SK-N-SH (cell line): ENCODE measurements at regions not wholly inside any gene's neighbourhood (a gene's known extent, or its start where the extent isn't known, plus 50 kb on each side); places are given as distances from the start of the nearest gene placed in this dataset.

Source experiments
- CTCF ChIA-PET: fragments of 300-600, 350-600 bp; formaldehyde crosslinking; extraction: SDS; loops from one replicate; lab custom pipeline; 2021; lab: Yijun Ruan, JAX
- POLR2A ChIA-PET: fragments of 350-600 bp; sonication (Branson Sonifier 250); formaldehyde crosslinking; extraction: SDS; loops from one replicate; lab custom pipeline; 2020; ENCODE audit warnings: antibody characterized with exemption, inconsistent platforms; lab: Yijun Ruan, JAX
- DNase-seq: peaks from one replicate; pipeline ENCODE4 v3.0.0; 2012
- H2AFZ ChIP-seq: fragments of 200-600 bp; sonication (generic); 2 replicates; pipeline ENCODE4 v1.8.1; 2016; ENCODE audit warnings: antibody characterized with exemption, mild to moderate bottlenecking, low read depth
- H3F3A ChIP-seq: fragments of 200-600 bp; sonication (generic); replicated peaks from 2 replicates; pipeline ENCODE3; 2016; ENCODE audit warnings: antibody characterized with exemption, mild to moderate bottlenecking; ENCODE audit not compliant: insufficient read depth
- H3K27ac ChIP-seq, 2 experiments: fragments of 200-500 bp in 1 of 2; fragments of 200-600 bp in 1 of 2; sonication (Bioruptor generic) in 1 of 2; sonication (generic), shearing (Covaris generic) in 1 of 2; 2 replicates each; pipeline versions ENCODE4 v1.5.1 to v1.6.1; 2014 to 2016; ENCODE audit warnings: low read depth in 2 of 2, inconsistent platforms in 1 of 2, low read length in 1 of 2, mild to moderate bottlenecking in 1 of 2, mixed read lengths in 1 of 2
- H3K27me3 ChIP-seq: fragments of 200-600 bp; sonication (generic), shearing (Covaris generic); 2 replicates; pipeline ENCODE4 v1.6.1; 2016; ENCODE audit warnings: mixed run types; ENCODE audit not compliant: insufficient read depth
- H3K36me3 ChIP-seq, 2 experiments: fragments of 200-500 bp in 1 of 2; fragments of 200-600 bp in 1 of 2; sonication (Bioruptor generic) in 1 of 2; sonication (generic) in 1 of 2; replicated peaks in 1 of 2; 2 replicates each; pipeline versions ENCODE3 to v1.5.1; 2014 to 2016; ENCODE audit warnings: low read length in 1 of 2, mild to moderate bottlenecking in 1 of 2; ENCODE audit not compliant: insufficient read depth in 2 of 2, control insufficient read depth in 1 of 2
- H3K4me1 ChIP-seq, 2 experiments: fragments of 200-500 bp in 1 of 2; fragments of 200-600 bp in 1 of 2; sonication (Bioruptor generic) in 1 of 2; sonication (generic), shearing (Covaris generic) in 1 of 2; 2 replicates each; pipeline versions ENCODE4 v1.5.1 to v1.6.1; 2014 to 2016; ENCODE audit warnings: low read depth in 1 of 2, low read length in 1 of 2, mixed run types in 1 of 2; ENCODE audit not compliant: insufficient read depth in 2 of 2, control insufficient read depth in 1 of 2
- H3K4me2 ChIP-seq: fragments of 200-600 bp; sonication (generic), shearing (Covaris generic); 2 replicates; pipeline ENCODE4 v1.6.1; 2017; ENCODE audit warnings: mixed run types
- H3K4me3 ChIP-seq, 2 experiments: fragments of 200-500 bp in 1 of 2; fragments of 200-600 bp in 1 of 2; sonication (Bioruptor generic) in 1 of 2; sonication (generic), shearing (Covaris generic) in 1 of 2; 2 replicates each; pipeline versions ENCODE4 v1.5.1 to v1.8.1; 2014 to 2016; ENCODE audit warnings: low read depth in 2 of 2, inconsistent platforms in 1 of 2, low read length in 1 of 2, mild to moderate bottlenecking in 1 of 2, mixed read lengths in 1 of 2, moderate library complexity in 1 of 2
- H3K79me2 ChIP-seq: fragments of 200-600 bp; sonication (generic); 2 replicates; pipeline ENCODE4 v1.8.1; 2017; ENCODE audit warnings: mild to moderate bottlenecking; ENCODE audit not compliant: insufficient read depth
- H3K9ac ChIP-seq: fragments of 200-600 bp; sonication (generic); 2 replicates; pipeline ENCODE4 v1.6.1; 2017; ENCODE audit warnings: mixed run types
- H3K9me2 ChIP-seq: fragments of 200-600 bp; sonication (generic); 2 replicates; pipeline ENCODE4 v1.6.1; 2017; ENCODE audit warnings: mixed run types
- H3K9me3 ChIP-seq: fragments of 200-600 bp; sonication (generic); 2 replicates; pipeline ENCODE4 v1.6.1; 2017; ENCODE audit warnings: mixed run types, mild to moderate bottlenecking, moderate library complexity
- H4K20me1 ChIP-seq: fragments of 200-600 bp; sonication (generic); 2 replicates; pipeline ENCODE4 v1.6.1; 2017; ENCODE audit warnings: mild to moderate bottlenecking, mixed run types; ENCODE audit not compliant: insufficient read depth
- CHD2 ChIP-seq: fragments of 150-350 bp; IDR thresholded peaks from 2 replicates; pipeline ENCODE4 v1.6.1; 2018; ENCODE audit warnings: low read length; ENCODE audit not compliant: partially characterized antibody
- EP300 ChIP-seq, 2 experiments: IDR thresholded peaks; 2 replicates each; pipeline versions ENCODE4 v1.4.0 to v1.6.1; 2012; ENCODE audit warnings: borderline replicate concordance in 1 of 2, low read depth in 1 of 2, low read length in 1 of 2
- EZH2phosphoT487 ChIP-seq: fragments of 200-600 bp; sonication (generic); IDR thresholded peaks from 2 replicates; pipeline ENCODE4 v1.6.1; 2017; ENCODE audit warnings: low read depth, mixed run types, mild to moderate bottlenecking, antibody characterized with exemption, moderate library complexity, borderline replicate concordance
- MEF2A ChIP-seq: IDR thresholded peaks from 2 replicates; pipeline ENCODE4 v1.4.0; 2012; ENCODE audit warnings: low read depth, borderline replicate concordance
- NRF1 ChIP-seq: IDR thresholded peaks from 2 replicates; pipeline ENCODE4 v1.6.1; 2012; ENCODE audit warnings: low read depth, mild to moderate bottlenecking, low read length
- POLR2AphosphoS5 ChIP-seq: IDR thresholded peaks from 2 replicates; pipeline ENCODE4 v1.6.1; 2012; ENCODE audit warnings: low read depth, low read length
- RAD21 ChIP-seq: IDR thresholded peaks from 2 replicates; pipeline ENCODE4 v1.6.1; 2012; ENCODE audit warnings: mild to moderate bottlenecking, low read length
- RCOR1 ChIP-seq: fragments of 150-350 bp; IDR thresholded peaks from 2 replicates; pipeline ENCODE4 v1.6.1; 2017; ENCODE audit warnings: antibody characterized with exemption, low read length
- RFX5 ChIP-seq: IDR thresholded peaks from 2 replicates; pipeline ENCODE4 v1.6.1; 2012; ENCODE audit warnings: mild to moderate bottlenecking, improper control_type of control experiment, low read length
- RXRA ChIP-seq: IDR thresholded peaks from 2 replicates; pipeline ENCODE4 v1.4.0; 2012; ENCODE audit warnings: low read depth, mild to moderate bottlenecking, borderline replicate concordance
- SIN3A ChIP-seq: IDR thresholded peaks from 2 replicates; pipeline ENCODE4 v1.6.1; 2012; ENCODE audit warnings: low read depth, mild to moderate bottlenecking, low read length, moderate library complexity, borderline replicate concordance
- TAF1 ChIP-seq: IDR thresholded peaks from 2 replicates; pipeline ENCODE4 v1.6.1; 2012; ENCODE audit warnings: low read depth, mild to moderate bottlenecking, low read length, moderate library complexity, borderline replicate concordance
- TEAD4 ChIP-seq: IDR thresholded peaks from 2 replicates; pipeline ENCODE4 v1.4.0; 2012; ENCODE audit warnings: mild to moderate bottlenecking, borderline replicate concordance; ENCODE audit not compliant: insufficient read depth
- WGBS: methylation state at CpG from one replicate; pipeline ENCODE4 v1.1.6; 2017; ENCODE audit warnings: low lambda C conversion rate; 5-methylcytosine and 5-hydroxymethylcytosine counted together
- TF ChIP-seq, protein P1 (sequence below): fragments of 150-350 bp; IDR thresholded peaks from 2 replicates; pipeline ENCODE4 v1.6.1; 2016; ENCODE audit warnings: mild to moderate bottlenecking, low read depth, low read length

DNA sequence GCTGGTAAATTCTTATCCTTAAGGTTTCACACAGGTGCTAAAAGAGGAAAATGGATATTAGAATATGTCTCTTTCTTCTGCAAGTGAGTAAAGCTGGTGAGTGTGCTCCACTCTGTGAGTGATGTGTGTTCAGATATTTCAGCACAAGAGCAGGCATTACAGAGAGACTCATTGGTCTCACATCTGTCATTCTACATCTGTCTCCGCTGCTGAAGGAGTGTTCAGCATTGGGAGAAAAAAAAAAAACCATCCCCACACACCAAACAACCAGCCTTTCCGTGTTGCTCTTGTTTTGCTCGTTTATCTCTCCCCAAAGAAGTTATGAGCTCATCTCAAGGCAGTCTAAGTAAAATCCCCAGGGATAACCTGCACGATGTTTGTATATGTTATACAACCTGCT is 283.9 kb upstream of the SPHKAP start:
- Histone ChIP-seq H3K4me2 (no peak overlapping the region), H3K9me2 (no peaks in the 10 kb centered on the region), H3K4me3 (no peak overlapping the region), H3K9me3 (no peaks in the 10 kb centered on the region), H3K36me3 (no peaks in the 10 kb centered on the region), H4K20me1 (no peaks in the 10 kb centered on the region), H3K4me1 (no peaks in the 10 kb centered on the region), H2AFZ (no peak overlapping the region), H3K27ac (no peak overlapping the region), H3F3A (no peaks in the 10 kb centered on the region), H3K27me3 (no peaks in the 10 kb centered on the region), H3K9ac (no peak overlapping the region), H3K79me2 (no peaks in the 10 kb centered on the region)
- ChIA-PET POLR2A (no interaction called here), CTCF (no interaction called here)
- TF ChIP-seq MEF2A (no peak), POLR2AphosphoS5 (no peak)
- TF ChIP-seq, protein P1, sequence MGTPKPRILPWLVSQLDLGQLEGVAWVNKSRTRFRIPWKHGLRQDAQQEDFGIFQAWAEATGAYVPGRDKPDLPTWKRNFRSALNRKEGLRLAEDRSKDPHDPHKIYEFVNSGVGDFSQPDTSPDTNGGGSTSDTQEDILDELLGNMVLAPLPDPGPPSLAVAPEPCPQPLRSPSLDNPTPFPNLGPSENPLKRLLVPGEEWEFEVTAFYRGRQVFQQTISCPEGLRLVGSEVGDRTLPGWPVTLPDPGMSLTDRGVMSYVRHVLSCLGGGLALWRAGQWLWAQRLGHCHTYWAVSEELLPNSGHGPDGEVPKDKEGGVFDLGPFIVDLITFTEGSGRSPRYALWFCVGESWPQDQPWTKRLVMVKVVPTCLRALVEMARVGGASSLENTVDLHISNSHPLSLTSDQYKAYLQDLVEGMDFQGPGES = no peak
- WGBS = 14% methylated on average over 4 of the region's 4 CpGs
- no peak for DNase-seq

DNA sequence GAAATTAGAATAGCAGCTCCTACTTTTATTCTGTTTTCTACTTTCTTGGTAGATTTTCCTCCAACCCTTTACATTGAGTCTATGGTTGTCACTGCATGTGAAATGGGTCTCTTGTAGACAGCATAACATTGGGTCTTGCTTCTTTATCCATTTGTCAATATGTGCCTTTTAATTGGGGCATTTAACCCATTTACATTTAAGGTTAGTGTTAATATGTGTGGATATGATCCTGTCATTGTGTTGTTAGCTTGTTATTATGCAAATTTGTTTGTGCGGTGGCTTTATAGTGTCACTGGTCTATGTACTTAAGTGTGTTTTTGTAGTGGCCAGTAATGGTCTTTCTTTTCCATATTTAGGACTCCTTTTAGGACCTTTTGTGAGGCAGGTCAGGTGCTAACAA is 276.9 kb upstream of the SPHKAP start:
- Histone ChIP-seq H3K27me3 (no peaks in the 10 kb centered on the region), H3K4me3 (no peak overlapping the region), H3F3A (no peaks in the 10 kb centered on the region), H2AFZ (no peak overlapping the region), H3K36me3 (no peaks in the 10 kb centered on the region), H3K4me2 (no peak overlapping the region), H3K9me3 (0 out of 2 replicates have a peak, but pooled peaks cover 13% of the 10 kb centered on the region), H4K20me1 (no peaks in the 10 kb centered on the region), H3K9me2 (no peaks in the 10 kb centered on the region), H3K4me1 (no peaks in the 10 kb centered on the region), H3K79me2 (no peaks in the 10 kb centered on the region), H3K9ac (no peak overlapping the region), H3K27ac (no peak overlapping the region)
- DNase-seq = no peak
- ChIA-PET POLR2A (no interaction called here), CTCF (no interaction called here)
- TF ChIP-seq RAD21 (no peak), CHD2 (no peak), EZH2phosphoT487 (no peak), RFX5 (no peak), TAF1 (no peak), TEAD4 (no peak), POLR2AphosphoS5 (no peak), SIN3A (no peak), MEF2A (no peak)
- 83% methylated on average over 1 of the region's 1 CpG for WGBS

DNA sequence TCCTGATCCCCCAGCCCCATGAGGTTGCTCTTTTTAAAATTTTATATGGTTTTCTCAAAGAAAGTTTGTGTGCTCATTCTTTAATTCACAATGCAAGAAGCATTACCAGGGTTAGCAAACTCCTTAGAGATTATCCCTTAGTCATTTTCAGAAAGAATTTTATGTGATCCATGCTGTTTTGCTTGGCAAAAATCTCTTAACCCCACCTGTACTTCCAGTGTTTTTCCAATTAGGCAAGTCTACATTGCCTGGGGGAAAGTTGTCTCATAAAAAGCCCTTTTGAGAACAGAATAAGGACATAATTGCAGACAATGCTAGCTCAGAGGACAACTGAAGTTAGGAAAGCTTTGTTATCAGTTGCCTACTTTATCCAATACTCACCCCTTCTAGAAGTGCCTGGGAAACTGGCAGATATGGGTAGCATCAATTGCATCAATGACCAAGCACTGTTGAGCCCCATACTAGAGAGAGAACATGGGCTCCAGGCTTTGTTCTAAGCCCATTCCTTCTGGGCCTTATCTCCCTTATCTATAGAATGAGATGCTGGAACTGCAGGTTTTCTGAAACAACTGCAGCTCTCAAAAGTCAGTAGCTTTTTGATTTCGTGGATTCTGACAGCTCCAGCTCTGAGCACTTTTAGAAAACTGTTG is 265.9 kb upstream of the SPHKAP start:
- H3K4me3 ChIP-seq = no peak overlapping the region
- no peak overlapping the region for H2AFZ ChIP-seq
- H3K36me3 ChIP-seq = no peaks in the 10 kb centered on the region
- H3K79me2 ChIP-seq = no peaks in the 10 kb centered on the region
- ChIA-PET CTCF (no interaction called here), POLR2A (no interaction called here)
- no peak overlapping the region for H3K27ac ChIP-seq
- H3K4me1 ChIP-seq = no peaks in the 10 kb centered on the region
- no peaks in the 10 kb centered on the region for H3F3A ChIP-seq
- no peak overlapping the region for H3K9ac ChIP-seq
- H3K9me2 ChIP-seq = no peaks in the 10 kb centered on the region
- no peak for DNase-seq
- TF ChIP-seq RCOR1 = no peak
- TF ChIP-seq RXRA = no peak
- TF ChIP-seq RAD21 = no peak
- TF ChIP-seq EP300 (IDR thresholded peaks at IDR 0.05; ENCODE audit: borderline replicate concordance in 1 of 2, low read depth in 1 of 2, low read length in 1 of 2) = no peak
- TF ChIP-seq NRF1 = no peak
- no peaks in the 10 kb centered on the region for H4K20me1 ChIP-seq
- 12% methylated on average over 1 of the region's 1 CpG for WGBS
- H3K27me3 ChIP-seq = no peaks in the 10 kb centered on the region
- no peaks in the 10 kb centered on the region for H3K9me3 ChIP-seq
- H3K4me2 ChIP-seq = no peak overlapping the region
